HG03571 (cell line): ENCODE measurements at regions not wholly inside any gene's neighbourhood (a gene's known extent, or its start where the extent isn't known, plus 50 kb on each side); places are given as distances from the start of the nearest gene placed in this dataset.

Source experiments
- ATAC-seq: cut with Tn5 transposase; IDR thresholded peaks from one replicate; pipeline ENCODE4 v1.9.1; 2021; ENCODE audit not compliant: unreplicated experiment

GRCh38 chr1:244339073-244339692, 112.5 kb downstream of the ADSS2 start:
- ATAC-seq, result no peak

GRCh38 chr1:244339776-244340175, 111.9 kb downstream of the ADSS2 start:
- ATAC-seq, result no peak

GRCh38 chr1:244340396-244340795, 111.3 kb downstream of the ADSS2 start:
- ATAC-seq, result no peak

GRCh38 chr1:244341455-244342450, 110.0 kb downstream of the ADSS2 start:
- peak; percentile 63 for ATAC-seq

GRCh38 chr1:244344001-244344400, 107.7 kb downstream of the ADSS2 start:
- no peak for ATAC-seq

- ATAC-seq, result no peak
Measured at GRCh38 chr1:244346972-244347618, 104.6 kb downstream of the ADSS2 start.

- no peak for ATAC-seq
Measured at GRCh38 chr1:244347942-244348341, 103.8 kb downstream of the ADSS2 start.

- ATAC-seq, result no peak
Measured at GRCh38 chr1:244349103-244349531, 102.6 kb downstream of the ADSS2 start.

GRCh38 chr1:244349581-244350001, 102.1 kb downstream of the ADSS2 start:
- no peak for ATAC-seq

- ATAC-seq, result peak; percentile 56
Measured at GRCh38 chr1:244350027-244350426, 101.7 kb downstream of the ADSS2 start.

- ATAC-seq, result no peak
Measured at GRCh38 chr1:244352156-244352830, 99.4 kb downstream of the ADSS2 start.

GRCh38 chr1:244353551-244354091, 98.1 kb downstream of the ADSS2 start:
- ATAC-seq, result peak; percentile 60

GRCh38 chr1:244354810-244355278, 96.9 kb downstream of the ADSS2 start:
- ATAC-seq, result no peak

- no peak for ATAC-seq
Measured at GRCh38 chr1:244356376-244356775, 95.3 kb downstream of the ADSS2 start.
